Sigmoid colon (tissue), 4 donors: ENCODE measurements at regions not wholly inside any gene's neighbourhood (a gene's known extent, or its start where the extent isn't known, plus 50 kb on each side); places are given as distances from the start of the nearest gene placed in this dataset.

Source experiments
- CTCF ChIP-seq, 4 experiments: fragments of 450-650 bp in 3 of 4; fragments of 200-600 bp in 1 of 4; IDR thresholded peaks; one replicate each; pipeline ENCODE4 v1.5.1; 2016 to 2019; ENCODE audit warnings: antibody characterized with exemption in 4 of 4, mild to moderate bottlenecking in 3 of 4, moderate library complexity in 2 of 4
- EP300 ChIP-seq, 4 donors: sonication (generic); formaldehyde crosslinking; IDR thresholded peaks; one replicate each; pipeline ENCODE4 v1.6.1; 2017; ENCODE audit warnings: antibody characterized with exemption in 4 of 4
- POLR2A ChIP-seq, 2 donors: fragments of 450-650 bp; IDR thresholded peaks; one replicate each; pipeline ENCODE4 v1.6.1; 2016; ENCODE audit warnings: antibody characterized with exemption in 2 of 2, mild to moderate bottlenecking in 2 of 2, moderate library complexity in 2 of 2
- POLR2AphosphoS5 ChIP-seq, 4 donors: sonication (generic); formaldehyde crosslinking; IDR thresholded peaks; one replicate each; pipeline ENCODE4 v1.6.1; 2017; ENCODE audit warnings: antibody characterized with exemption in 4 of 4

GRCh38 chr6:137284811-137285110 is 65.6 kb upstream of the IFNGR1 start:
- TF ChIP-seq CTCF (IDR thresholded peaks at IDR 0.05) (no peak), POLR2A (IDR thresholded peaks at IDR 0.05) (no peak), POLR2AphosphoS5 (IDR thresholded peaks at IDR 0.05) (no peak), EP300 (IDR thresholded peaks at IDR 0.05) (no peak)
